ENCODE measurements at regions not wholly inside any gene's neighbourhood (a gene's known extent, or its start where the extent isn't known, plus 50 kb on each side); places are given as distances from the start of the nearest gene placed in this dataset.
"Not testable (repeated sequence)": the region's sequence is repeated elsewhere in the genome, so short reads cannot be mapped to it uniquely, and the experiment has no call there.

- Histone ChIP-seq H3K27me3 (ENCODE audit: control insufficient read depth, insufficient read depth, low read length) (no peaks in the 10 kb centered on the region), H3K36me3 (ENCODE audit: control insufficient read depth, low read depth, low read length) (no peaks in the 10 kb centered on the region), H3K27ac (ENCODE audit: low read length) (no peak overlapping the region), H3K4me1 (ENCODE audit: control insufficient read depth, low read depth, low read length) (no peaks in the 10 kb centered on the region), H3K9me3 (ENCODE audit: control insufficient read depth, low read depth, low read length) (no peaks in the 10 kb centered on the region), H3K9ac (ENCODE audit: low read length) (no peak overlapping the region), H3K4me3 (ENCODE audit: low read length) (no peak overlapping the region)
Observed at GRCh38 chr5:167425161-167425560, 866.3 kb upstream of the WWC1 start.

- Histone ChIP-seq H3K4me3 (ENCODE audit: low read length) (no peak overlapping the region), H3K9ac (ENCODE audit: low read length) (no peak overlapping the region)
Observed at GRCh38 chr5:167426501-167426900, 864.9 kb upstream of the WWC1 start.

GRCh38 chr5:167427641-167428040, 863.8 kb upstream of the WWC1 start:
- not testable (repeated sequence) for H3K9ac ChIP-seq (ENCODE audit: low read length); H3K36me3 ChIP-seq (ENCODE audit: control insufficient read depth, low read depth, low read length); H3K27ac ChIP-seq (ENCODE audit: low read length); H3K4me3 ChIP-seq (ENCODE audit: low read length); H3K4me1 ChIP-seq (ENCODE audit: control insufficient read depth, low read depth, low read length); H3K27me3 ChIP-seq (ENCODE audit: control insufficient read depth, insufficient read depth, low read length); H3K9me3 ChIP-seq (ENCODE audit: control insufficient read depth, low read depth, low read length)

More at GRCh38 chr5:167426501-167426900, 864.9 kb upstream of the WWC1 start:
- no peaks in the 10 kb centered on the region for H3K27me3 ChIP-seq (ENCODE audit: control insufficient read depth, insufficient read depth, low read length)
- H3K36me3 ChIP-seq (ENCODE audit: control insufficient read depth, low read depth, low read length), result no peaks in the 10 kb centered on the region
- no peaks in the 10 kb centered on the region for H3K9me3 ChIP-seq (ENCODE audit: control insufficient read depth, low read depth, low read length)
- no peaks in the 10 kb centered on the region for H3K4me1 ChIP-seq (ENCODE audit: control insufficient read depth, low read depth, low read length)
- H3K27ac ChIP-seq (ENCODE audit: low read length), result no peak overlapping the region

GRCh38 chr5:167440846-167441245, 850.6 kb upstream of the WWC1 start:
- Histone ChIP-seq H3K27me3 (ENCODE audit: control insufficient read depth, insufficient read depth, low read length) (no peaks in the 10 kb centered on the region), H3K9me3 (ENCODE audit: control insufficient read depth, low read depth, low read length) (peaks cover 4% of the 10 kb centered on the region), H3K9ac (ENCODE audit: low read length) (no peak overlapping the region), H3K4me3 (ENCODE audit: low read length) (no peak overlapping the region), H3K36me3 (ENCODE audit: control insufficient read depth, low read depth, low read length) (no peaks in the 10 kb centered on the region), H3K27ac (ENCODE audit: low read length) (no peak overlapping the region), H3K4me1 (ENCODE audit: control insufficient read depth, low read depth, low read length) (no peaks in the 10 kb centered on the region)

GRCh38 chr5:167442922-167443321, 848.5 kb upstream of the WWC1 start:
- no peaks in the 10 kb centered on the region for H3K4me1 ChIP-seq (ENCODE audit: control insufficient read depth, low read depth, low read length)
- no peaks in the 10 kb centered on the region for H3K9me3 ChIP-seq (ENCODE audit: control insufficient read depth, low read depth, low read length)
- no peaks in the 10 kb centered on the region for H3K27me3 ChIP-seq (ENCODE audit: control insufficient read depth, insufficient read depth, low read length)
- no peaks in the 10 kb centered on the region for H3K36me3 ChIP-seq (ENCODE audit: control insufficient read depth, low read depth, low read length)
- H3K27ac ChIP-seq (ENCODE audit: low read length), result no peak overlapping the region
- H3K9ac ChIP-seq (ENCODE audit: low read length), result no peak overlapping the region
- H3K4me3 ChIP-seq (ENCODE audit: low read length), result no peak overlapping the region

GRCh38 chr5:167447466-167448375, 843.7 kb upstream of the WWC1 start:
- Histone ChIP-seq H3K36me3 (ENCODE audit: control insufficient read depth, low read depth, low read length) (no peaks in the 10 kb centered on the region), H3K9me3 (ENCODE audit: control insufficient read depth, low read depth, low read length) (no peaks in the 10 kb centered on the region), H3K27me3 (ENCODE audit: control insufficient read depth, insufficient read depth, low read length) (no peaks in the 10 kb centered on the region), H3K4me3 (ENCODE audit: low read length) (no peak overlapping the region), H3K4me1 (ENCODE audit: control insufficient read depth, low read depth, low read length) (no peaks in the 10 kb centered on the region), H3K9ac (ENCODE audit: low read length) (no peak overlapping the region), H3K27ac (ENCODE audit: low read length) (no peak overlapping the region)

- Histone ChIP-seq H3K36me3 (ENCODE audit: control insufficient read depth, low read depth, low read length) (no peaks in the 10 kb centered on the region), H3K27ac (ENCODE audit: low read length) (no peak overlapping the region), H3K27me3 (ENCODE audit: control insufficient read depth, insufficient read depth, low read length) (no peaks in the 10 kb centered on the region), H3K9ac (ENCODE audit: low read length) (no peak overlapping the region), H3K4me3 (ENCODE audit: low read length) (no peak overlapping the region), H3K4me1 (ENCODE audit: control insufficient read depth, low read depth, low read length) (peaks cover 4% of the 10 kb centered on the region), H3K9me3 (ENCODE audit: control insufficient read depth, low read depth, low read length) (no peaks in the 10 kb centered on the region)
Observed at GRCh38 chr5:167448376-167448775, 843.1 kb upstream of the WWC1 start.

- Histone ChIP-seq H3K27ac (ENCODE audit: low read length) (no peak overlapping the region), H3K4me1 (ENCODE audit: control insufficient read depth, low read depth, low read length) (peaks cover 11% of the 10 kb centered on the region), H3K9me3 (ENCODE audit: control insufficient read depth, low read depth, low read length) (no peaks in the 10 kb centered on the region), H3K27me3 (ENCODE audit: control insufficient read depth, insufficient read depth, low read length) (no peaks in the 10 kb centered on the region), H3K36me3 (ENCODE audit: control insufficient read depth, low read depth, low read length) (no peaks in the 10 kb centered on the region), H3K4me3 (ENCODE audit: low read length) (no peak overlapping the region), H3K9ac (ENCODE audit: low read length) (no peak overlapping the region)
Observed at GRCh38 chr5:167451076-167451475, 840.4 kb upstream of the WWC1 start.

GRCh38 chr5:167452136-167452535, 839.3 kb upstream of the WWC1 start:
- Histone ChIP-seq H3K4me1 (ENCODE audit: control insufficient read depth, low read depth, low read length) (peaks cover 11% of the 10 kb centered on the region), H3K4me3 (ENCODE audit: low read length) (no peak overlapping the region), H3K27me3 (ENCODE audit: control insufficient read depth, insufficient read depth, low read length) (no peaks in the 10 kb centered on the region), H3K9me3 (ENCODE audit: control insufficient read depth, low read depth, low read length) (no peaks in the 10 kb centered on the region), H3K36me3 (ENCODE audit: control insufficient read depth, low read depth, low read length) (no peaks in the 10 kb centered on the region), H3K9ac (ENCODE audit: low read length) (no peak overlapping the region), H3K27ac (ENCODE audit: low read length) (no peak overlapping the region)

- Histone ChIP-seq H3K4me3 (ENCODE audit: low read length) (no peak overlapping the region), H3K9ac (ENCODE audit: low read length) (no peak overlapping the region), H3K9me3 (ENCODE audit: control insufficient read depth, low read depth, low read length) (no peaks in the 10 kb centered on the region), H3K4me1 (ENCODE audit: control insufficient read depth, low read depth, low read length) (peaks cover 11% of the 10 kb centered on the region), H3K36me3 (ENCODE audit: control insufficient read depth, low read depth, low read length) (no peaks in the 10 kb centered on the region), H3K27ac (ENCODE audit: low read length) (no peak overlapping the region), H3K27me3 (ENCODE audit: control insufficient read depth, insufficient read depth, low read length) (no peaks in the 10 kb centered on the region)
Observed at GRCh38 chr5:167453246-167454030, 838.0 kb upstream of the WWC1 start.

GRCh38 chr5:167458412-167458811, 833.0 kb upstream of the WWC1 start:
- no peaks in the 10 kb centered on the region for H3K36me3 ChIP-seq (ENCODE audit: control insufficient read depth, low read depth, low read length)
- H3K9ac ChIP-seq (ENCODE audit: low read length), result no peak overlapping the region
- H3K27me3 ChIP-seq (ENCODE audit: control insufficient read depth, insufficient read depth, low read length), result no peaks in the 10 kb centered on the region
- H3K4me1 ChIP-seq (ENCODE audit: control insufficient read depth, low read depth, low read length), result peaks cover 6% of the 10 kb centered on the region
- no peak overlapping the region for H3K4me3 ChIP-seq (ENCODE audit: low read length)
- H3K27ac ChIP-seq (ENCODE audit: low read length), result no peak overlapping the region
- H3K9me3 ChIP-seq (ENCODE audit: control insufficient read depth, low read depth, low read length), result no peaks in the 10 kb centered on the region
